ENCODE measurements at regions not wholly inside any gene's neighbourhood (a gene's known extent, or its start where the extent isn't known, plus 50 kb on each side); places are given as distances from the start of the nearest gene placed in this dataset.

GRCh38 chr5:30149526-30149925, 1044.0 kb upstream of the CDH6 start:
- no peak for TF ChIP-seq CTCF (IDR thresholded peaks at IDR 0.05; ENCODE audit: low read depth, low read length, poor library complexity, severe bottlenecking)
- TF ChIP-seq EZH2phosphoT487 (IDR thresholded peaks at IDR 0.05; ENCODE audit: borderline replicate concordance, low read length): no peak
